CD14-positive monocyte (primary cell): ENCODE measurements at regions not wholly inside any gene's neighbourhood (a gene's known extent, or its start where the extent isn't known, plus 50 kb on each side); places are given as distances from the start of the nearest gene placed in this dataset.

Experiments
- DNase-seq, 3 donors: peaks; one replicate each; pipeline ENCODE4 v3.0.0-alpha.2; 2011 to 2022
- H2AFZ ChIP-seq: 2 replicates; pipeline ENCODE4 v1.6.0; 2012; ENCODE audit warnings: mild to moderate bottlenecking, low read depth, low read length, inconsistent platforms; ENCODE audit not compliant: insufficient read depth, poor library complexity, severe bottlenecking
- H3K27ac ChIP-seq, 2 donors: 1 replicate in 1 of 2; 2 replicates in 1 of 2; pipeline ENCODE4 v1.5.1; 2012 to 2013; ENCODE audit warnings: low read length in 2 of 2, control low read depth in 1 of 2, inconsistent platforms in 1 of 2, low read depth in 1 of 2, mild to moderate bottlenecking in 1 of 2
- H3K27me3 ChIP-seq, 2 donors: one replicate each; pipeline versions ENCODE4 v1.6.0 to v1.6.1; 2011 to 2013; ENCODE audit warnings: low read length in 2 of 2; ENCODE audit not compliant: control insufficient read depth in 2 of 2, insufficient read depth in 2 of 2
- H3K36me3 ChIP-seq, 2 donors: replicated peaks in 1 of 2; 1 replicate in 1 of 2; 2 replicates in 1 of 2; pipeline versions ENCODE4 v1.5.1 to v1.6.1; 2012 to 2013; ENCODE audit warnings: low read length in 2 of 2, control low read depth in 1 of 2, inconsistent platforms in 1 of 2, mild to moderate bottlenecking in 1 of 2; ENCODE audit not compliant: insufficient read depth in 2 of 2, control insufficient read depth in 1 of 2
- H3K4me1 ChIP-seq, 2 donors: 1 replicate in 1 of 2; 2 replicates in 1 of 2; pipeline versions ENCODE4 v1.5.1 to v1.6.1; 2012 to 2013; ENCODE audit warnings: low read length in 2 of 2, control low read depth in 1 of 2, inconsistent platforms in 1 of 2, mild to moderate bottlenecking in 1 of 2, moderate library complexity in 1 of 2; ENCODE audit not compliant: insufficient read depth in 2 of 2, control insufficient read depth in 1 of 2
- H3K4me2 ChIP-seq: replicated peaks from 2 replicates; pipeline ENCODE3; 2012; ENCODE audit warnings: low read length, moderate library complexity, mild to moderate bottlenecking; ENCODE audit not compliant: poor library complexity, severe bottlenecking; ENCODE audit errors: extremely low read depth
- H3K4me3 ChIP-seq, 3 experiments: fragments of 200-600 bp in 1 of 3; sonication (generic) in 1 of 3; replicated peaks in 1 of 3; 1 replicate in 2 of 3; 2 replicates in 1 of 3; pipeline ENCODE4 v1.5.1; 2011 to 2013; ENCODE audit warnings: low read length in 3 of 3, mild to moderate bottlenecking in 3 of 3, control low read depth in 2 of 3, low read depth in 2 of 3, inconsistent platforms in 1 of 3, moderate library complexity in 1 of 3
- H3K79me2 ChIP-seq: 2 replicates; pipeline ENCODE4 v1.6.0; 2012; ENCODE audit warnings: mild to moderate bottlenecking, control low read depth, inconsistent platforms, low read length, moderate library complexity; ENCODE audit not compliant: insufficient read depth
- H3K9ac ChIP-seq: 2 replicates; pipeline ENCODE4 v1.6.0; 2017; ENCODE audit warnings: low read length, mild to moderate bottlenecking; ENCODE audit not compliant: insufficient read depth, poor library complexity, severe bottlenecking
- H3K9me3 ChIP-seq, 2 donors: replicated peaks in 1 of 2; 1 replicate in 1 of 2; 2 replicates in 1 of 2; pipeline versions ENCODE4 v1.5.1 to v1.6.1; 2012 to 2013; ENCODE audit warnings: low read length in 2 of 2, control low read depth in 1 of 2; ENCODE audit not compliant: control insufficient read depth in 1 of 2, insufficient read depth in 1 of 2
- H4K20me1 ChIP-seq: 2 replicates; pipeline ENCODE4 v1.6.0; 2012; ENCODE audit warnings: mild to moderate bottlenecking, low read length, control low read depth, moderate library complexity; ENCODE audit not compliant: insufficient read depth
- H3K27ac Mint-ChIP-seq, 7 donors: one replicate each; pipeline ENCODE4 v1.8.0; 2020; ENCODE audit warnings: mild to moderate bottlenecking in 7 of 7, mixed read lengths in 7 of 7, moderate library complexity in 6 of 7, inconsistent platforms in 2 of 7
- H3K27me3 Mint-ChIP-seq, 3 donors: one replicate each; pipeline ENCODE4 v1.8.0; 2021 to 2022; ENCODE audit warnings: low read depth in 3 of 3, mild to moderate bottlenecking in 3 of 3, mixed read lengths in 3 of 3, moderate library complexity in 3 of 3, inconsistent platforms in 1 of 3
- H3K36me3 Mint-ChIP-seq, 2 donors: one replicate each; pipeline ENCODE4 v1.8.0; 2020; ENCODE audit warnings: mixed read lengths in 2 of 2, inconsistent platforms in 1 of 2, mild to moderate bottlenecking in 1 of 2
- H3K4me1 Mint-ChIP-seq: one replicate; pipeline ENCODE4 v1.8.0; 2020; ENCODE audit warnings: mild to moderate bottlenecking, mixed read lengths
- H3K4me3 Mint-ChIP-seq, 2 donors: one replicate each; pipeline ENCODE4 v1.8.0; 2020; ENCODE audit warnings: mild to moderate bottlenecking in 2 of 2, mixed read lengths in 2 of 2, moderate library complexity in 1 of 2
- H3K9me3 Mint-ChIP-seq, 7 donors: one replicate each; pipeline ENCODE4 v1.8.0; 2020 to 2022; ENCODE audit warnings: mixed read lengths in 7 of 7, mild to moderate bottlenecking in 6 of 7, moderate library complexity in 6 of 7, inconsistent platforms in 2 of 7
- CTCF ChIP-seq: fragments of 200-600 bp; IDR thresholded peaks from one replicate; pipeline ENCODE4 v1.8.0; 2022; ENCODE audit warnings: antibody characterized with exemption, mild to moderate bottlenecking
- WGBS: methylation state at CpG from one replicate; pipeline ENCODE4 v1.1.5; 2013; ENCODE audit warnings: missing lambda C conversion rate; ENCODE audit not compliant: insufficient coverage; 5-methylcytosine and 5-hydroxymethylcytosine counted together
- intact Hi-C, 2 donors: fragments of 100-400 bp; cut with micrococcal nuclease; formaldehyde crosslinking; loops; one replicate each; pipeline versions ENCODE4 v1.15.0 to v1.15.1; 2023

- Histone ChIP-seq H3K79me2 (no peaks in the 10 kb centered on the region), H3K27ac (no peak overlapping the region), H4K20me1 (no peaks in the 10 kb centered on the region), H3K9me3 (peaks cover 0 to 10% of the 10 kb centered on the region in 2 donors), H3K4me1 (no peaks in the 10 kb centered on the region), H3K9ac (no peak overlapping the region), H3K4me2 (no peak overlapping the region), H3K36me3 (no peaks in the 10 kb centered on the region), H3K27me3 (no peaks in the 10 kb centered on the region), H3K4me3 (no peak overlapping the region), H2AFZ (no peak overlapping the region)
- Mint-ChIP-seq H3K27ac (peak overlapping the region in 1 of 7 donors; percentile 13), H3K4me3 (no peak overlapping the region), H3K27me3 (peaks cover 0 to 2% (median 0%) of the 10 kb centered on the region in 3 donors), H3K4me1 (no peaks in the 10 kb centered on the region), H3K36me3 (no peaks in the 10 kb centered on the region), H3K9me3 (peaks cover 0 to 12% (median 6%) of the 10 kb centered on the region in 7 donors)
- no peak for DNase-seq
- 42% methylated on average over 2 of the region's 5 CpGs for WGBS
- TF ChIP-seq CTCF: no peak
- intact Hi-C loops: no loop called here
These were observed 1389.3 kb downstream of the AACS start for GRCh38 chr12:126454581-126454980.

GRCh38 chr12:126457776-126458175 is 1392.5 kb downstream of the AACS start:
- WGBS: 92% methylated on average over 10 of the region's 13 CpGs
- Histone ChIP-seq H3K27me3 (no peaks in the 10 kb centered on the region), H2AFZ (no peak overlapping the region), H3K9ac (no peak overlapping the region), H3K4me1 (no peaks in the 10 kb centered on the region), H3K79me2 (no peaks in the 10 kb centered on the region), H4K20me1 (no peaks in the 10 kb centered on the region), H3K4me3 (no peak overlapping the region), H3K36me3 (no peaks in the 10 kb centered on the region), H3K9me3 (peaks cover 0 to 11% of the 10 kb centered on the region in 2 donors), H3K4me2 (no peak overlapping the region), H3K27ac (no peak overlapping the region)
- intact Hi-C loops: loop anchor here in 1 of 2 donors (2.0 kb wide), 1 partner anchor 41 kb away; no protein-coding TSS in a partner anchor
- H3K36me3 Mint-ChIP-seq: no peaks in the 10 kb centered on the region
- peaks cover 0 to 7% (median 5%) of the 10 kb centered on the region in 7 donors for H3K9me3 Mint-ChIP-seq
- no peak for DNase-seq
- H3K27me3 Mint-ChIP-seq: peaks cover 0 to 2% (median 0%) of the 10 kb centered on the region in 3 donors
- no peak overlapping the region for H3K27ac Mint-ChIP-seq
- H3K4me3 Mint-ChIP-seq: no peak overlapping the region
- TF ChIP-seq CTCF: no peak
- no peaks in the 10 kb centered on the region for H3K4me1 Mint-ChIP-seq
